ENCODE measurements at regions not wholly inside any gene's neighbourhood (a gene's known extent, or its start where the extent isn't known, plus 50 kb on each side); places are given as distances from the start of the nearest gene placed in this dataset.

GRCh38 chr17:77736199-77736585 is 222.3 kb upstream of the TNRC6C start:
- TF ChIP-seq CTCF (IDR thresholded peaks at IDR 0.05) (no peak), POLR2A (IDR thresholded peaks at IDR 0.05; ENCODE audit: low read depth) (no peak)
